GM12865 (cell line): ENCODE measurements at regions not wholly inside any gene's neighbourhood (a gene's known extent, or its start where the extent isn't known, plus 50 kb on each side); places are given as distances from the start of the nearest gene placed in this dataset.

Source experiments
- DNase-seq: peaks from one replicate; pipeline ENCODE4 v3.0.0; 2010; ENCODE audit warnings: low read depth
- H3K4me3 ChIP-seq: 2 replicates; pipeline ENCODE4 v1.5.1; 2011; ENCODE audit warnings: mild to moderate bottlenecking, low read depth, low read length, control low read depth
- TF ChIP-seq, protein P1 (sequence below): IDR thresholded peaks from 2 replicates; pipeline ENCODE4 v1.5.1; 2011; ENCODE audit warnings: low read length, control low read depth, low read depth, inconsistent platforms; ENCODE audit not compliant: insufficient read depth; ENCODE audit errors: missing control alignments

GRCh38 chr2:239535413-239536144 is 134.8 kb upstream of the HDAC4 start:
- DNase-seq, result no peak
- TF ChIP-seq, protein P1, sequence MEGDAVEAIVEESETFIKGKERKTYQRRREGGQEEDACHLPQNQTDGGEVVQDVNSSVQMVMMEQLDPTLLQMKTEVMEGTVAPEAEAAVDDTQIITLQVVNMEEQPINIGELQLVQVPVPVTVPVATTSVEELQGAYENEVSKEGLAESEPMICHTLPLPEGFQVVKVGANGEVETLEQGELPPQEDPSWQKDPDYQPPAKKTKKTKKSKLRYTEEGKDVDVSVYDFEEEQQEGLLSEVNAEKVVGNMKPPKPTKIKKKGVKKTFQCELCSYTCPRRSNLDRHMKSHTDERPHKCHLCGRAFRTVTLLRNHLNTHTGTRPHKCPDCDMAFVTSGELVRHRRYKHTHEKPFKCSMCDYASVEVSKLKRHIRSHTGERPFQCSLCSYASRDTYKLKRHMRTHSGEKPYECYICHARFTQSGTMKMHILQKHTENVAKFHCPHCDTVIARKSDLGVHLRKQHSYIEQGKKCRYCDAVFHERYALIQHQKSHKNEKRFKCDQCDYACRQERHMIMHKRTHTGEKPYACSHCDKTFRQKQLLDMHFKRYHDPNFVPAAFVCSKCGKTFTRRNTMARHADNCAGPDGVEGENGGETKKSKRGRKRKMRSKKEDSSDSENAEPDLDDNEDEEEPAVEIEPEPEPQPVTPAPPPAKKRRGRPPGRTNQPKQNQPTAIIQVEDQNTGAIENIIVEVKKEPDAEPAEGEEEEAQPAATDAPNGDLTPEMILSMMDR, result no peak
- no peak overlapping the region for H3K4me3 ChIP-seq

GRCh38 chr2:239534581-239535412 is 134.0 kb upstream of the HDAC4 start:
- TF ChIP-seq, protein P1, result no peak
- no peak for DNase-seq
- H3K4me3 ChIP-seq, result no peak overlapping the region

DNA sequence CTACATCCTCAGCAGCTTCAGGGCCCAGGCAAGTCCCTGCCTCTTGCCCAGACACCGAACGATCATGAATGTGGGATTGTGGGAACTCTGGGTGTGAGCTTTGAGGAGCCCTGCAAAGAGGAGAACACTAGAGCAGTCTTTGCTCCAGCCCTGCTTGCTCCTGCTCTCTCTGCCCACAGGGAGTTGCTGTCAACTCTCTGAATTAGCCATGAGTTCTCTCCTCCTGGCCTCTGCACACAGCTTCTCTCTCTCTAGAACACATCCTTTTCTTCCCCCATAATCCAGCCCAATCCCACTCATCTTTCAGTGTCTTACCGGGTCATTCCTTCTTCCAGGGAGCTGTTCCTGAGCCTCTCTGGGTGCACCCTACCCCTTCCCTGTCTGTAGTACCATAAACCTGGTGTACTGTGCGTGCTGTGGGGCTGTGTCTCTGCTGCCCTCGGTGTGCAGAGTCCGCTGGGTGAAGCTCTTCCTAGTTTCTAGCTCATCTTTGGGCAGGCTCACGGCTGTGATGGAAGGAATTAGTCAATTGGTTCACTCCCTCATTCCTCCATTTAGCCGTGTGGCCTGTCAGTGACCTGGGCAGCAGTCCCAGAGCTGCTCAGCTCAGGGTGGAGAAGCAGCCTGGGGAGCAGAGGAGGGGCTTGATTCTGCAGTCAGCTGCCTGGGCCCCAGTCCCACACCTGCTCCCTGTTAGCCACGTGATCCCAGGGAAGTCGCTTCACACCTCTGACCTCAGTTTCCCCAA is 132.9 kb upstream of the HDAC4 start:
- DNase-seq, result no peak
- no peak overlapping the region for H3K4me3 ChIP-seq
- TF ChIP-seq, protein P1, result no peak

DNA sequence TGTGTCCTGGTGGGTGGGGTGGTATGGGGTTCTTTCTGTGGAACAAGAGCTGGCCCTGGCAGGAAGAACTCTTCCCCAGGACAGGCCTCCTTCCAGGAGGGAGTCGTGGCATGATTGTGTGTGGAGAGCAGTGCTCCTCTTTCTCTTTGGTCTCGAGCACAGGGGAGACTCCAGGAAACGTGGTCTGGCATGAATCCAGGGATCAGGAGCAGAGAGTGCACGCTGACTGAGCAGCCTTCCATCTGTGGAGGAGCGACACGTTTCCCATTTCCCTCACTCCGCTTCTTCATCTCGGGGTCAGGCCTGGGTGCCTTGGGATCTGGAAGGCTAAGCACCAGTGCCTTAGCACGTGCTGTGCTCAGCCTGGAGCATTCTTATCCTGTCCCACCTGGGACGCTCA is 132.0 kb upstream of the HDAC4 start:
- no peak for DNase-seq
- TF ChIP-seq, protein P1, result no peak

DNA sequence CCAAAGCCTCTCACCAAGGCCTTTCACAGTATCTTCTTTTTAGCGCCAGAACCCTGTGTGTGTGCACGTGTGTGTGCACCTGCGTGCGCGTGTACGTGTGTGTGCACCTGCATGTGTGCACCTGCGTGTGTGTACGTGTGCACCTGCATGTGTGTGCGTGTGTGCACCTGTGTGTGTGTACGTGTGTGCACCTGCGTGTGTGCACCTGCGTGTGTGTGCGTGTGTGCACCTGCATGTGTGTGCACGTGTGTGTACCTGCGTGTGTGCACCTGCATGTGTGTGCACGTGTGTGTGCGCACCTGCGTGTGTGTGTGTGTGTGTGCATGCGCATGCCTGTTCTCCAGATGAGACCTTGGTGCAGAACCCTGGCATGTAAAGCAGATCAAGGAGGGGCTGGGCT is 131.4 kb upstream of the HDAC4 start:
- TF ChIP-seq, protein P1, result no peak
- H3K4me3 ChIP-seq, result no peak overlapping the region
- DNase-seq, result no peak

More for the DNA sequence above, 132.0 kb upstream of the HDAC4 start:
- H3K4me3 ChIP-seq, result no peak overlapping the region

DNA sequence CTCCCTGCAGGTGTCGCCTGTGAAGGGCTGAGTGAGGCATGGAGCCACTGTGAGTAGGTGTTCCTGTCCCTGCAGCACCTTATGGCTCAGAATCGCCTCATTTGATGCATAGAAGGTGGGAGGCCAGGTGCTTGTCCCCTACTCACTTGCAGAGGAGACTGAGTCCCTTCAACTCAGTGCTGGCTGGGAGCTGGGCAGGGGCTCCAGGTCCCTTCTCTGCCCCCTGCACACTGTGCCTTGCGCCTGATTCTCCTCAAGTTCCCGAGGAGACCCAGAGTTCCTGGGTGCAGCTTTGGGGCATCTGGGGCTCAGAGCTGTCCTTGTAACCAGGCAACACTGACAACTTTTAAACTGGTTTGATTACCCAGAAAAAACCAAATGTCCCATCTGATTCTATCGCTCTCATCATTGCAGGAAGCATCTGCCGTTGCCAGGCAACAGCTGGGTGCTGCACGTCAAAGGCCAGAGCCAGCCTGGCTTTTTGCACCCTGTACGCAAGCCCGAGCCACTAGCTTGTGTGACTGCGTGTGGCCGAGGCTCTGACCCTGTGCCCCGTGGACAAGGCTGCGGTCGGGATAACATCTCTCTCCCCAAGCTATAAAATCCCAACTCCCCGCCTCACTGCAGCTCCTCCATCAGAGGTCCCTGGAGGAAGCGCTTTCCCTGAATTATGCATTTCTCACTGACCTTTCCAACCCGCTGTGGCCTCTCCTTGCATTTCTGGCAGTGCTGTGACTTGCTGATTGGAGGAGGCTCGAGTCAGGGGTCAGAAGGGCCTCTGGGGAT is 130.8 kb upstream of the HDAC4 start:
- no peak overlapping the region for H3K4me3 ChIP-seq
- DNase-seq, result no peak
- TF ChIP-seq, protein P1, result no peak
